Cerebellar cortex (tissue), 1 donor: ENCODE measurements at regions not wholly inside any gene's neighbourhood (a gene's known extent, or its start where the extent isn't known, plus 50 kb on each side); places are given as distances from the start of the nearest gene placed in this dataset.

Experiments
- DNase-seq: peaks from one replicate; pipeline ENCODE4 v3.0.0-alpha.2; 2015; ENCODE audit warnings: low spot score

DNA sequence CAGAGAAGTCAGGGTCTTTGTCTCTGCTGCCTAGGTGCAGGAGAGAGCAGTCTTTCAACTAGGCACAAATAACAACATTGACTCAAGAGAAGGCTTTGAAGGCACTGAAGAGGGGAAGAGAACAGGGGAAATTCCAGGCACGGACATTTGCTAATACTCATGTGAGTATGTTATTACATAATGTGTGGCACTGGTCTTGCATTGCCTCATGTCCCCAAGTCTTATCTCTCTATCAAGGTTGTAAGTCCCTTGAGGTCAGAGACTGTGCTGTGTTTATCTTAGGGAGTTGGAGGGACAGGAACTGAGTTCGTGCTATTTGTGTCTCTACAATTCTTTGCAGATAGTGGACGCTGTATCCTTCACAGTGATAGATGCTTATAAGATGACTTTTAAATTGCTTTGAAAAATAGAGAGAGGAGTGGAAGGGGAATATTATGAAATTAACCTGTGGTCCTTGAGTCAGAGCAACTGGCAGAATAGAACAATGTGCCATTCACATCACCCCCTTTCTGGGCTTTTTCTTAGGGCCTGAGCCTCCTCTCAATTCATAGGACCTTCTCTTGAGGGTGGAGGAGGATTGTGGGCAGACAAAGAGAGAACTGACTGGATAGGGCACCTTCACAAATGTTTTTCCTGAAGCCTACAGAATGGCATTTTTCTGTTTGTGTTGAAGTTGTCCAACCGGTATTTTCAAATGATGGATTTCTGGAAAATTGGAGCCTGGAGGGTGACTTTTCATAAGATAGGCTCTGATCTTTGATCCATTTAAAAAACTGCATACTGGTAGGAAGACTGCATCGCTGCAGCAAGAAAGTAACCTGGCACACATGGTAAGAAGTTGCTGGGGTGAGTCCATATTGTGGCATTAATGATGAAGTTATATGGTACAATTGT is 96.6 kb upstream of the CXCR4 start:
- DNase-seq: no peak

- DNase-seq: no peak
Observed at GRCh38 chr2:136213836-136214235, 95.9 kb upstream of the CXCR4 start.

GRCh38 chr2:136212426-136213378 is 94.8 kb upstream of the CXCR4 start:
- no peak for DNase-seq

DNA sequence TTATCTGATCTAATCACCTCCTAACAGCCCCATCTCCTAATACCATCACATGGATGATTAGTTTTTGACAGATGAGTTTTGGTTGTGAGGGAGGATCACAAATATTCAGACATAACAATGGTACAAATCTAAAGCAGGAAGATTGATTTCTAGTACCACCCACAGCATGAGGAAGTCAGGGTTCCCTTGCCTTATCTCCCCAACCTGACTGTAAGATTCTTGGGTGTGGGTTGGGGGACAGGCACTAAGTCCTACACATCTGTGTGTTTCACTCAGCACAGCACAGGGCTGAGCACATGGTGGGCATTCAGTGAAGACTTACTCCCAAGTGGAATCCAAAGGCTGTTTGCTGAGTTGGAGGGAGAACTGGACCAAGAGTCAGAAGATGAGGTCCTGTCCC is 93.8 kb upstream of the CXCR4 start:
- DNase-seq: no peak

DNA sequence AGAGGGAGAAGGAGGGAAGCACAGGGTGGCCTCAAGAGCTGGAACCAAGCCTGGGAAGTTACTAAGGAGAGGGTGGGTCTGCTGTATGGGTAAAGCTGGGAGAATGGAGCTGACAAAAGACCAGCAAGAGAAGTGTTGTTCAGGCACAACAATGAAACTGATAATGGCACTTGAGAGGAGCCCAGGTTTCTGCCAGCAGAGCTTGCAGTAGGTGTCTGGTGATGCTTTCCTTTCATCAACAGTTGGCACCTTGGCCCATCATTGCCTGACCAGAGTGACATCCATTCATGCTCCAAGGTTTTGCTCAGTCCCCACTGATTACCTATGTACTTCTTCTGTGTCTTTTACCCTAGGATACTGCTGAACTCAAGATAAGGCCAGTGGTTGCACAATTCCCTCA is 92.9 kb upstream of the CXCR4 start:
- no peak for DNase-seq

GRCh38 chr2:136210455-136210805 is 92.5 kb upstream of the CXCR4 start:
- no peak for DNase-seq

- DNase-seq: no peak
Observed at GRCh38 chr2:136209561-136210454, 91.9 kb upstream of the CXCR4 start.

GRCh38 chr2:136208682-136209420 is 90.9 kb upstream of the CXCR4 start:
- DNase-seq: no peak

DNA sequence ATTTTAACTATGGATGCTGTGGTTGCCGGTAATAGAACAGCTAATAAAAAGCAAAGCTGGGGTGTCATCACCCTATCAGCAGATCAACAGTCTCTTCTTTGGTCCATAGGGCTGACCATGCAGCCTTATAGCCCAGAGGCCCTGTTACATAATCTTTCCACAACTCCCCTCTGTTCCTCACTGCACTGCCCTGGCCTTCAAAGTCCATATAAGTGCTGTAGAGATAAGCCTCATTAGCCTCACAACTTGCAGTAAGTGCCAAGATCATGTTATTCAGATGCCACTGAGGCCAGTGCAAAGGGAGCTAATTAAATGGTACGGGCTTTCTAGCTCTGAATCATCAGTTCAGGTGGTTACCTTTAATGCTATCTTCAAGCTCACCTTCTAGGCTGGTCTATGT is 89.7 kb upstream of the CXCR4 start:
- no peak for DNase-seq

DNA sequence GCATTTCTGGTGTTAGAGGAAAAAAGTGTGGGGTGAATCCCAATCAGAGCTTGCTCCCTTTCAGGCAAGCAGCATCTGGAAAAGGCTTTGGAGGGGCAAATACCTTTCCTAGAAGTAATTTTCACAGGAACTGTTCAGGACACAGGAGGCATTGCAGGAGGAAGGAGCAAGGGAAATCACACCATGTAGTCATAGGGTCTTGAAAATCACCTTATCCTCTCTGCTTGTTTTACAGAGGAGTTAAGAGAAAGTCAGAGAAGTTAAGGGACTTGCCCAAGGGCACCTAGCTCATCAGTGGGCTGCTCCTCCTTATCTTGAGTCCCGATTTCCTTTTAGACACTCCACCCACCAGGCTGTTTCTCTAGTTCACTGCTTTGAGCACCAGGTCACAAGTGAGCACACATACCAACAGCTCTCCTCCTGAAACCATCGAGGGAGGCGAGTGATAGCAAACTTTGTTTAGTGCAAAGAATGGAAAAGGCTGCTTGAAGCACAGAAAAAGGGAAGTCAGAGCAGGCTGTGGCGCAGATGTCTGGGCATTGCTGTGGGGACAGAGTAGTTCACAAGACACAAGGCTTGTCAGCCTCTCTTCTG is 89.2 kb upstream of the CXCR4 start:
- DNase-seq: no peak

- no peak for DNase-seq
Observed at GRCh38 chr2:136206613-136207012, 88.7 kb upstream of the CXCR4 start.

GRCh38 chr2:136205615-136206014 is 87.7 kb upstream of the CXCR4 start:
- DNase-seq: no peak

DNA sequence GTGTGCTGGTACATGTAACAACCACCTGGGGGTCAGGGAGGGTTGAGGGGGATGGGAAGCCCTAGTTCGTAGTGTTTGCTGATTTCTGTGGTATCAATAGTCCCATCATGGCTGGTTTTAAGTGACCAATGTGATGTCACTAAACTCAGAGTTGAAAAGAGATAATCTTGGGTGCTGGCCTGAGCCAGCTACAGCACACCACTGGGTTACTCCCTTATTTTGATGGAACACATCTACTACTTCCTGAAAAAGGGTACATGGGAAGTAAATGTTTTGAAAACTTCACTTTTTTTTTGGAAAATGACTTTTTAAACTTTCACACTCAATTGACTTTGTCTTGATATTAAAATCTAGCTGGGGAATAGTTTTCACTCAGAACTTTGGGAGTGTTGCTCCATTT is 87.0 kb upstream of the CXCR4 start:
- no peak for DNase-seq

GRCh38 chr2:136195226-136195625 is 77.3 kb upstream of the CXCR4 start:
- DNase-seq: no peak

DNA sequence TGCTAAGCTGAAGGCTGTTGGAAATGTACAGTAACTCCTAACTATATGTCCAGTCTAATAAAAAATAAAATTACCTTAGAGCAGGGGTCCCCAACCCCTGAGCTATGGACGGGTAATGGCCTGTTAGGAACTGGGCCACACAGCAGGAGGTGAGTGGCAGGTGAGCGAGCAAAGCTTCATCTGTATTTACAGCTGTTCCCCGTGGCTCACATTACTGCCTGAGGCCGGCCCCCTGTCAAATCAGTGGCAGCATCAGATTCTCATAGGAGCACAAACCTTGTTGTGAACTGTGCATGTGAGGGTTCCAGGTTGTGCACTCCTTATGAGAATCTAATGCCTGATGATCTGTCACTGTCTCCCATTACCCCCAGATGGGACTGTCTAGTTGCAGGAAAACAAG is 73.1 kb upstream of the CXCR4 start:
- no peak for DNase-seq

GRCh38 chr2:136189221-136189782 is 71.4 kb upstream of the CXCR4 start:
- DNase-seq: no peak

DNA sequence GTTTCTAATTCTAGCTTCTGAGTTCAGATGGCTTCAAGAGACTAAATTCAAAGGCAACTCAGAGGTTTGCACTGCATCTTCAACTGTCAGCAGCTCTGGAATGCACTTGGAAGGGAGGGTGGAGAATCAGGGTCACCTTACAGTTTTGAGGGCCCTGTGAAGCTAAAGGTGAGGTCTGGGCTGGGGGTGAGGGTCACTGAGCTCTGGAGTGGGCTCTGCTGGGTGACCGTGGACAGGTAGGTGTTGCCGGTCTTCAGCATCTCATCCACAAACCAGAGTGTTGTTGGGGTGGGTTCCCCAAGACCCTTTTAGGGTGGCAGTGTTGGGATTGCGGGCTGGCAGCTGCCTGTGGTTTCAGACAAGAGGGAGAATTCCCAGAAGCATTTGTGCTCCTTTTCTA is 70.1 kb upstream of the CXCR4 start:
- no peak for DNase-seq

DNA sequence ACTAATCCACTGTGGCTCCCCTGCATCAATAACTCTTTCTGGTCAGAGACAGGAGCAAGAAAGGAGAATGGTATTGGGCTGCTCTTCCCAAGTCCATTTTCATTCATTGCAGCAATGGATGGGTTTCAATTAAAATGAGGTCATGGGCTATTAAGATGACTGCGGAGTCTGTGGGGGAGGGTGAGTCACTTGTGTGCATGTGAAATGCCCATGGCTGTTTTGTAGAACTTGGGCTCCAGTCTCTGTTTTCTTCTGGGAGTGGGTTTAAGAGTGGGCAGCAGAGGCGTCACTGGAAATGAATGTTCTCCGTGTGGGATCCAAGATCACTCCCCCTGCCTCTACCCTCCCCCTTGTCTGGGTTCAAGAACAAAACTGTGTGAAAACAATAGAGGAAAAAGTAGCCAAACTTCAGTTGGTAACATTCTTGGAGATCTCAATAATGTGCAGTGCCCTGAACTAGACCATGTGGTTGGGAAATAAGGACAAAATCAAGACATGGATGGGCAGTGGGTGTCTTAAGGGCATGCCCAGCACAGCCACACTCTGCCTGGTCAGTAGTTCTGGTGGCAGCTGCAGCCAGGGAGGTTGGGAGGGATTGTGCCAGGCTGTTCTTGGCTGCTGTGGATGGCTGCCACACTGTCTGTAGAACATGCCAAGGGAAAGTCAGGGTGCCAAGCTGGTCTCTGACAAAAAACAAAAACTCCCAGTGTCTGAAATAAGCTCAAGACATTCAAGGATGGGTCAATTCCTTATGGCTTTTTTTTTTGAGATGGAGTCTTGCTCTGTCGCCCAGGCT is 68.2 kb upstream of the CXCR4 start:
- peak; percentile 17 for DNase-seq

DNA sequence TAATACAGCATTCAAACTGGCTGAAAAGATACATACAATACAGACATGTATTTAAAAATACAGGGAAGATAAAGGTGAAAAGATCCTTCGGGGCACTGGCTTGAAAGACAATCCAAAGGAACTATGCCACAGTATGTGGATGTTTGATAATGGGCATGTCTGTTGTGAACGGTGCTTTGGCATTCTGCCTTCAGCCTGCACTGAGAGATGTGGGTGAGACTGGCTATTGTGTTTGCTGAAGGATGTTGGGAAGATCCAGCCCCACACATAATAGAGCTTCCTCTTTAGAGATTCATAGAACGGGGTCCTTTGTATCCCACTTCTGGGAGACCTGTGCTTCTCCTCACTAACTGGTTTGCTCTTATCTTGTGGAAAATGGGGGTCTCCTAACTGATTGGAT is 65.1 kb upstream of the CXCR4 start:
- DNase-seq: no peak

DNA sequence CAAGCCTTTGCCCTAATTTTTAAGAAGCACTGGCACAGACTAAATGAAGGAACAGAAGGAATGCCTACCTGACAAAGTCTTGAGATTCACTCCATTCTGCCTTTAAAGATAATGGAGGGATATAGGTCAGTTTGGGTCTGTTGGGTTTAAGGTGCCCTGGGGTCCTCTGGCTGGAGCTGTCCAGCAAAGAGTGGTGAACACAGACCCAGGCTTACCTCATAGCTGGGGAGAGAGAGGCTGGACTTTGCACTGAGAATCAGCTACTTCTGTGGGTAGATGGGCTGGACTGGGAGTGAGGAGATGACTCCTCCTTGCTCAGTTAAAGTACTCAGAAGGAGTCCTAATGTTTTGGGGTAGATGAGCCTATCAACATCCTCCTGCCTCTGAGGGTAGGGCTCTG is 64.4 kb upstream of the CXCR4 start:
- DNase-seq: no peak
